ENCODE measurements at regions not wholly inside any gene's neighbourhood (a gene's known extent, or its start where the extent isn't known, plus 50 kb on each side); places are given as distances from the start of the nearest gene placed in this dataset.

DNA sequence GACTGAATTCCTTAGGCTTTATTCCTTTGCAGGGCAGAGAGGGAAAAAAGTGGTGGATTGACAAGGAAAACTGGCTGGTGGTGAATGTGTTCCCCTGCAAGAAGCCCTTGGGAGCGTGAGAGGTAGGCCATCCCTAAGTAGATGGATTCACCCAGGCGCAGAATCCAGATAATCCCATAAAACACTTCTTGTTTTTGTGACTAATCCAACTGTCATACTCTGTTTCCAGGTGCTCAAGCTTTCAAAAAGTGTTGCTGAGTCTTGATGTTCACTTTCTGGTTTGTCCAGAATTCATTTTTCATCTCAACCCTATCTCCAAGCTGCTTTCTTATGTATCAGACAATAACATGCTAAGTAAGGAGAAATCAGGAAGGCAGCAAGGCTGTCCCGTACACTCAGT lies 250.8 kb upstream of the HABP2 start:
- no peak for TF ChIP-seq POLR2AphosphoS5 (IDR thresholded peaks at IDR 0.05; ENCODE audit: low read depth, low read length)
- no peak for TF ChIP-seq POLR2A (IDR thresholded peaks at IDR 0.05; ENCODE audit: low read depth, low read length)
- no peak for TF ChIP-seq TAF1 (IDR thresholded peaks at IDR 0.05; ENCODE audit: borderline replicate concordance, low read depth, low read length)

All from GM12892 (cell line).